SK-N-SH treated with all-trans-retinoic acid at 6 μM for 48 hours (cell line): ENCODE measurements at regions not wholly inside any gene's neighbourhood (a gene's known extent, or its start where the extent isn't known, plus 50 kb on each side); places are given as distances from the start of the nearest gene placed in this dataset.

ENCODE experiments used
- ATAC-seq: fragments of 200-7000 bp; cut with Tn5 transposase; 3 replicates; pipeline ENCODE4 v1.9.1; 2020; ENCODE audit warnings: mild to moderate bottlenecking, moderate library complexity
- ARNTL ChIP-seq: fragments of 450-650 bp; formaldehyde crosslinking; IDR thresholded peaks from 2 replicates; pipeline ENCODE4 v1.5.0; 2020; ENCODE audit warnings: low read depth, mild to moderate bottlenecking, moderate library complexity, borderline replicate concordance
- BACH2 ChIP-seq: fragments of 250-450 bp; sonication (Bioruptor Pico); IDR thresholded peaks from 2 replicates; pipeline ENCODE4 v1.9.0; 2021; ENCODE audit warnings: mild to moderate bottlenecking, borderline replicate concordance
- CREB5 ChIP-seq: fragments of 250-450 bp; sonication (Bioruptor Pico); IDR thresholded peaks from 2 replicates; pipeline ENCODE4 v1.5.1; 2020; ENCODE audit warnings: low read depth, mild to moderate bottlenecking, moderate library complexity
- CSDC2 ChIP-seq: fragments of 250-450 bp; sonication (Bioruptor Pico); IDR thresholded peaks from 2 replicates; pipeline ENCODE4 v1.5.0; 2020; ENCODE audit warnings: mild to moderate bottlenecking, moderate library complexity
- CSRNP3 ChIP-seq: fragments of 250-450 bp; sonication (Bioruptor Pico); IDR thresholded peaks from 2 replicates; pipeline ENCODE4 v1.5.1; 2021; ENCODE audit warnings: mild to moderate bottlenecking, moderate library complexity
- ESRRG ChIP-seq: fragments of 250-450 bp; sonication (Bioruptor Pico); IDR thresholded peaks from 2 replicates; pipeline ENCODE4 v1.6.1; 2021; ENCODE audit warnings: mild to moderate bottlenecking
- GLIS3 ChIP-seq: fragments of 250-450 bp; sonication (Bioruptor Pico); IDR thresholded peaks from 2 replicates; pipeline ENCODE4 v1.5.0; 2020; ENCODE audit warnings: mild to moderate bottlenecking, moderate library complexity
- ISL1 ChIP-seq: fragments of 250-450 bp; sonication (Bioruptor Pico); IDR thresholded peaks from 2 replicates; pipeline ENCODE4 v2.1.2; 2022; ENCODE audit warnings: mild to moderate bottlenecking, moderate library complexity
- OSR1 ChIP-seq: fragments of 250-450 bp; sonication (Bioruptor Pico); IDR thresholded peaks from 2 replicates; pipeline ENCODE4 v1.8.0; 2022; ENCODE audit warnings: moderate library complexity, mild to moderate bottlenecking, inconsistent platforms
- PATZ1 ChIP-seq: fragments of 250-450 bp; sonication (Bioruptor Pico); IDR thresholded peaks from 2 replicates; pipeline ENCODE4 v1.8.0; 2020; ENCODE audit warnings: mild to moderate bottlenecking, moderate library complexity, borderline replicate concordance
- POU6F1 ChIP-seq: fragments of 250-450 bp; sonication (Bioruptor Pico); IDR thresholded peaks from 2 replicates; pipeline ENCODE4 v1.8.0; 2021; ENCODE audit warnings: low read depth, mild to moderate bottlenecking, moderate library complexity, borderline replicate concordance
- PPARA ChIP-seq: fragments of 250-450 bp; sonication (Bioruptor Pico); IDR thresholded peaks from 2 replicates; pipeline ENCODE4 v1.5.0; 2020; ENCODE audit warnings: mild to moderate bottlenecking, borderline replicate concordance
- RARB ChIP-seq: fragments of 250-450 bp; sonication (Bioruptor Pico); IDR thresholded peaks from 2 replicates; pipeline ENCODE4 v1.8.0; 2021; ENCODE audit warnings: mild to moderate bottlenecking, moderate library complexity
- SNAI2 ChIP-seq: fragments of 250-450 bp; sonication (Bioruptor Pico); IDR thresholded peaks from 2 replicates; pipeline ENCODE4 v1.5.0; 2020; ENCODE audit warnings: mild to moderate bottlenecking, moderate library complexity
- TCF4 ChIP-seq: fragments of 250-450 bp; sonication (Bioruptor Pico); IDR thresholded peaks from 2 replicates; pipeline ENCODE4 v1.8.0; 2021; ENCODE audit warnings: mild to moderate bottlenecking, moderate library complexity, borderline replicate concordance
- TOX ChIP-seq: fragments of 250-450 bp; sonication (Bioruptor Pico); IDR thresholded peaks from 2 replicates; pipeline ENCODE4 v1.8.0; 2021; ENCODE audit warnings: mild to moderate bottlenecking, moderate library complexity, borderline replicate concordance
- TSHZ2 ChIP-seq: fragments of 250-450 bp; sonication (Bioruptor Pico); IDR thresholded peaks from 2 replicates; pipeline ENCODE4 v1.5.0; 2020; ENCODE audit warnings: mild to moderate bottlenecking, moderate library complexity
- ZC3H10 ChIP-seq: fragments of 250-450 bp; sonication (Bioruptor Pico); IDR thresholded peaks from 2 replicates; pipeline ENCODE4 v1.5.1; 2021; ENCODE audit warnings: mild to moderate bottlenecking, moderate library complexity
- ZFP3 ChIP-seq: fragments of 250-450 bp; sonication (Bioruptor Pico); IDR thresholded peaks from 2 replicates; pipeline ENCODE4 v1.5.0; 2020; ENCODE audit warnings: mild to moderate bottlenecking, moderate library complexity
- ZFP30 ChIP-seq: fragments of 450-650 bp; formaldehyde crosslinking; IDR thresholded peaks from 2 replicates; pipeline ENCODE4 v1.5.0; 2022; ENCODE audit warnings: mild to moderate bottlenecking, moderate library complexity
- ZNF565 ChIP-seq: fragments of 450-650 bp; formaldehyde crosslinking; conservative IDR thresholded peaks from 2 replicates; pipeline ENCODE4 v1.5.0; 2020; ENCODE audit warnings: low read depth, mild to moderate bottlenecking, moderate library complexity
- ZNF70 ChIP-seq: fragments of 450-650 bp; formaldehyde crosslinking; IDR thresholded peaks from 2 replicates; pipeline ENCODE4 v1.5.0; 2020; ENCODE audit warnings: mild to moderate bottlenecking, moderate library complexity
- ZNF8 ChIP-seq: fragments of 450-650 bp; formaldehyde crosslinking; IDR thresholded peaks from 2 replicates; pipeline ENCODE4 v1.5.0; 2020; ENCODE audit warnings: mild to moderate bottlenecking, moderate library complexity

- TF ChIP-seq PPARA (CRISPR knock-in tag), result no peak
- no peak for TF ChIP-seq PATZ1
- TF ChIP-seq ARNTL, result no peak
- TF ChIP-seq ZNF565, result no peak
- no peak for TF ChIP-seq CSDC2
- TF ChIP-seq ZNF70 (CRISPR knock-in tag), result no peak
- TF ChIP-seq BACH2 (CRISPR knock-in tag), result no peak
- no peak for TF ChIP-seq OSR1
- TF ChIP-seq TOX (CRISPR knock-in tag), result no peak
- no peak for TF ChIP-seq TSHZ2
- TF ChIP-seq ZNF8 (CRISPR knock-in tag), result no peak
- TF ChIP-seq ZFP3 (CRISPR knock-in tag), result no peak
- TF ChIP-seq SNAI2 (CRISPR knock-in tag), result no peak
- no peak for TF ChIP-seq GLIS3 (CRISPR knock-in tag)
- no peak for TF ChIP-seq TCF4 (CRISPR knock-in tag)
- no peak for TF ChIP-seq ZFP30
- no peak for TF ChIP-seq ESRRG
- no peak for TF ChIP-seq CREB5 (CRISPR knock-in tag)
- no peak for TF ChIP-seq CSRNP3 (CRISPR knock-in tag)
- ATAC-seq, result no peak
Measured at GRCh38 chr13:99031832-99032231, 54.0 kb upstream of the DOCK9 start.

GRCh38 chr13:99033814-99034213 lies 56.0 kb upstream of the DOCK9 start:
- peak; percentile 88 for ATAC-seq
- no peak for TF ChIP-seq TSHZ2
- no peak for TF ChIP-seq ZNF8 (CRISPR knock-in tag)
- no peak for TF ChIP-seq ZC3H10 (CRISPR knock-in tag)
- TF ChIP-seq ZFP3 (CRISPR knock-in tag), result no peak
- no peak for TF ChIP-seq PPARA (CRISPR knock-in tag)
- no peak for TF ChIP-seq ESRRG
- TF ChIP-seq CSDC2, result no peak
- TF ChIP-seq ISL1 (CRISPR knock-in tag), result no peak
- no peak for TF ChIP-seq RARB (CRISPR knock-in tag)
- no peak for TF ChIP-seq GLIS3 (CRISPR knock-in tag)
- no peak for TF ChIP-seq POU6F1 (CRISPR knock-in tag)
- no peak for TF ChIP-seq CSRNP3 (CRISPR knock-in tag)
- no peak for TF ChIP-seq ZNF70 (CRISPR knock-in tag)
- no peak for TF ChIP-seq PATZ1
- no peak for TF ChIP-seq SNAI2 (CRISPR knock-in tag)
- no peak for TF ChIP-seq ZFP30
- no peak for TF ChIP-seq ZNF565
